ENCODE measurements at regions not wholly inside any gene's neighbourhood (a gene's known extent, or its start where the extent isn't known, plus 50 kb on each side); places are given as distances from the start of the nearest gene placed in this dataset.

DNA sequence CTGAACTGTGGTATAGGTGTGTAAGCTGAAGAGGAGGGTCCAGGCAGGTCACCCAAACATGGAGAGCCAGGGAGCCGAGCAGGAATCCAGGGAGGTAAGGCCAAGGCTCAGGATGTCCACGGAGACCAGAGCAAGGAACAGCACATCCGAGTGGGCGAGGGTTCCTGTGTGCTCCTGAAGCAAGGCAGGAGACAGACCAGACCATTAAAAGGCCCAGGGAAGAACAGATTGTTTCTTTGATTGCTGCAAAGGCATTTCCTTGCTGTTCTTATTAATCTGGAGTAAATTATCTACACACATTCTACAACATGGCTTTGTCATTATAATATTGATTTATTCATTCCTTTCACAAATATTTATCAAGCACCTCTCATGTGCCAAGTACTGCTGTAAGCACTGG, 50.1 kb upstream of the SPTBN1 start:
- no peak for TF ChIP-seq POLR2A (IDR thresholded peaks at IDR 0.05)
- TF ChIP-seq, protein P1, sequence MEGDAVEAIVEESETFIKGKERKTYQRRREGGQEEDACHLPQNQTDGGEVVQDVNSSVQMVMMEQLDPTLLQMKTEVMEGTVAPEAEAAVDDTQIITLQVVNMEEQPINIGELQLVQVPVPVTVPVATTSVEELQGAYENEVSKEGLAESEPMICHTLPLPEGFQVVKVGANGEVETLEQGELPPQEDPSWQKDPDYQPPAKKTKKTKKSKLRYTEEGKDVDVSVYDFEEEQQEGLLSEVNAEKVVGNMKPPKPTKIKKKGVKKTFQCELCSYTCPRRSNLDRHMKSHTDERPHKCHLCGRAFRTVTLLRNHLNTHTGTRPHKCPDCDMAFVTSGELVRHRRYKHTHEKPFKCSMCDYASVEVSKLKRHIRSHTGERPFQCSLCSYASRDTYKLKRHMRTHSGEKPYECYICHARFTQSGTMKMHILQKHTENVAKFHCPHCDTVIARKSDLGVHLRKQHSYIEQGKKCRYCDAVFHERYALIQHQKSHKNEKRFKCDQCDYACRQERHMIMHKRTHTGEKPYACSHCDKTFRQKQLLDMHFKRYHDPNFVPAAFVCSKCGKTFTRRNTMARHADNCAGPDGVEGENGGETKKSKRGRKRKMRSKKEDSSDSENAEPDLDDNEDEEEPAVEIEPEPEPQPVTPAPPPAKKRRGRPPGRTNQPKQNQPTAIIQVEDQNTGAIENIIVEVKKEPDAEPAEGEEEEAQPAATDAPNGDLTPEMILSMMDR (IDR thresholded peaks at IDR 0.05), result no peak

All from suprapubic skin (tissue), 3 donors.